ENCODE measurements at regions not wholly inside any gene's neighbourhood (a gene's known extent, or its start where the extent isn't known, plus 50 kb on each side); places are given as distances from the start of the nearest gene placed in this dataset.

DNA sequence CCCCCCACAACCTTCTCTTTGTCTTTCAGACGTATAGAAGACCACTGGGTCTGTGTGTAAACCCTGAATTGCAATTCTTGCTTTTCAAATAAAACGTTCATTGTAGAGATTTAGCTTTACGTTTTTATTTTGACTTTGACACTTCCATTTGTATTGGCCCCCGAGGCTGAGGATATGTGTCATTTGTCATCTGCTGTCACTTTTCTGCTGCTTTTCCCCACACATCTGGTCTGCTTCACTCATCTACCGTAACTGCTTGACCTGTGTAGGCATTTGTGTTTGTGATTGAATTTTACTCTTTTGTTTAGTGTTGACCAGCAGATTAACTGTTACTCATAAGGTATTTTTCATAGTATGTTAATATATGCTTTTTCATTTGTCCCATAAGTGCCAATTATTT, 157.2 kb upstream of the SYT10 start:
- WGBS (ENCODE audit: low lambda C conversion rate): 14% methylated on average over 5 of the region's 5 CpGs
- POLR2A ChIA-PET: no interaction called here
- no peak overlapping the region for H3K9ac ChIP-seq
- TF ChIP-seq EP300 (IDR thresholded peaks at IDR 0.05; ENCODE audit: borderline replicate concordance in 1 of 2, low read depth in 1 of 2, low read length in 1 of 2): no peak
- no peak for TF ChIP-seq FOXJ3 (CRISPR knock-in tag; IDR thresholded peaks at IDR 0.05)
- TF ChIP-seq RFX5 (IDR thresholded peaks at IDR 0.05; ENCODE audit: low read length): no peak
- no peak for TF ChIP-seq RAD21 (IDR thresholded peaks at IDR 0.05; ENCODE audit: low read length)
- TF ChIP-seq, protein P1, sequence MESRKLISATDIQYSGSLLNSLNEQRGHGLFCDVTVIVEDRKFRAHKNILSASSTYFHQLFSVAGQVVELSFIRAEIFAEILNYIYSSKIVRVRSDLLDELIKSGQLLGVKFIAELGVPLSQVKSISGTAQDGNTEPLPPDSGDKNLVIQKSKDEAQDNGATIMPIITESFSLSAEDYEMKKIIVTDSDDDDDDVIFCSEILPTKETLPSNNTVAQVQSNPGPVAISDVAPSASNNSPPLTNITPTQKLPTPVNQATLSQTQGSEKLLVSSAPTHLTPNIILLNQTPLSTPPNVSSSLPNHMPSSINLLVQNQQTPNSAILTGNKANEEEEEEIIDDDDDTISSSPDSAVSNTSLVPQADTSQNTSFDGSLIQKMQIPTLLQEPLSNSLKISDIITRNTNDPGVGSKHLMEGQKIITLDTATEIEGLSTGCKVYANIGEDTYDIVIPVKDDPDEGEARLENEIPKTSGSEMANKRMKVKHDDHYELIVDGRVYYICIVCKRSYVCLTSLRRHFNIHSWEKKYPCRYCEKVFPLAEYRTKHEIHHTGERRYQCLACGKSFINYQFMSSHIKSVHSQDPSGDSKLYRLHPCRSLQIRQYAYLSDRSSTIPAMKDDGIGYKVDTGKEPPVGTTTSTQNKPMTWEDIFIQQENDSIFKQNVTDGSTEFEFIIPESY (IDR thresholded peaks at IDR 0.05; ENCODE audit: borderline replicate concordance, low read depth): no peak
- H3K27me3 ChIP-seq (ENCODE audit: insufficient read depth): no peaks in the 10 kb centered on the region
- CTCF ChIA-PET: no interaction called here
- 0 out of 2 replicates have a peak overlapping the region, but pooled peaks have one; percentile 6 for H3K4me2 ChIP-seq
- H3K27ac ChIP-seq (ENCODE audit: low read depth in 2 of 2, low read length in 1 of 2): no peak overlapping the region
- H3K4me1 ChIP-seq (ENCODE audit: control insufficient read depth in 1 of 2, insufficient read depth in 2 of 2, low read depth in 1 of 2, low read length in 1 of 2): no peaks in the 10 kb centered on the region
- H3K36me3 ChIP-seq (replicated peaks in 1 of 2; ENCODE audit: control insufficient read depth in 1 of 2, insufficient read depth in 2 of 2, low read length in 1 of 2): no peaks in the 10 kb centered on the region
- no peaks in the 10 kb centered on the region for H3K79me2 ChIP-seq (ENCODE audit: insufficient read depth)
- H3K9me2 ChIP-seq: no peaks in the 10 kb centered on the region
- H2AFZ ChIP-seq (ENCODE audit: low read depth): no peak overlapping the region
- no peaks in the 10 kb centered on the region for H3K9me3 ChIP-seq
- no peaks in the 10 kb centered on the region for H3F3A ChIP-seq (replicated peaks; ENCODE audit: insufficient read depth)
- DNase-seq: no peak
- no peak overlapping the region for H3K4me3 ChIP-seq (ENCODE audit: low read depth in 2 of 2, low read length in 1 of 2)
- H4K20me1 ChIP-seq (ENCODE audit: insufficient read depth): no peaks in the 10 kb centered on the region

DNA sequence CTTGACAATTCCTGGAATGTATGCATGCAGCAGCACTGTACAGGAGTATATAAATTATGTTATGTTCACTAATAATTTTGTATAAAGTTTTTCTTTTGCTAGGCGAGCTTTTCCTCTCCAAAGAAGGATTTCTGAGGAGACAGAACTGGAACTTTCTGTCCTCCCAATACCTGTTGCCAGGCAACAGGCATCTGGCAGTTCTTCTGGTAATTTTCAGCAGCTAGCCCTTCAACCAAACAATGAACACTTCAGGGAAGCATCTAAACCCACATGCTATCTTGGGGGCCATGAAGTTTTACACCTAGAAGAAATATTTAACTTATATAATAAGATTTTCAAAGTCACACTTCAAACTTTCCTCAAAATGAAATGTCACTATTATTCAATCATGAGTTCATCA, 162.9 kb upstream of the SYT10 start:
- Histone ChIP-seq H3K4me1 (ENCODE audit: control insufficient read depth in 1 of 2, insufficient read depth in 2 of 2, low read depth in 1 of 2, low read length in 1 of 2) (no peaks in the 10 kb centered on the region), H3F3A (replicated peaks; ENCODE audit: insufficient read depth) (no peaks in the 10 kb centered on the region), H3K9me2 (no peaks in the 10 kb centered on the region), H3K4me3 (ENCODE audit: low read depth in 2 of 2, low read length in 1 of 2) (no peak overlapping the region), H3K27ac (ENCODE audit: low read depth in 2 of 2, low read length in 1 of 2) (no peak overlapping the region), H3K9me3 (no peaks in the 10 kb centered on the region), H3K79me2 (ENCODE audit: insufficient read depth) (no peaks in the 10 kb centered on the region), H2AFZ (ENCODE audit: low read depth) (no peak overlapping the region), H3K9ac (no peak overlapping the region), H3K27me3 (ENCODE audit: insufficient read depth) (no peaks in the 10 kb centered on the region), H4K20me1 (ENCODE audit: insufficient read depth) (no peaks in the 10 kb centered on the region), H3K4me2 (no peak overlapping the region), H3K36me3 (replicated peaks in 1 of 2; ENCODE audit: control insufficient read depth in 1 of 2, insufficient read depth in 2 of 2, low read length in 1 of 2) (no peaks in the 10 kb centered on the region)
- CTCF ChIA-PET: no interaction called here
- no peak for DNase-seq
- POLR2A ChIA-PET: no interaction called here
- TF ChIP-seq GATA2 (CRISPR knock-in tag; IDR thresholded peaks at IDR 0.05) (no peak), RXRA (IDR thresholded peaks at IDR 0.05; ENCODE audit: borderline replicate concordance, low read depth) (no peak), RFX5 (IDR thresholded peaks at IDR 0.05; ENCODE audit: low read length) (no peak), NRF1 (IDR thresholded peaks at IDR 0.05; ENCODE audit: low read depth, low read length) (no peak), SMC3 (IDR thresholded peaks at IDR 0.05; ENCODE audit: low read depth, low read length) (no peak), TEAD4 (IDR thresholded peaks at IDR 0.05; ENCODE audit: borderline replicate concordance, insufficient read depth) (no peak), TAF1 (IDR thresholded peaks at IDR 0.05; ENCODE audit: borderline replicate concordance, low read depth, low read length) (no peak), NFIC (IDR thresholded peaks at IDR 0.05; ENCODE audit: borderline replicate concordance) (no peak), ELF1 (IDR thresholded peaks at IDR 0.05) (no peak), JUND (IDR thresholded peaks at IDR 0.05) (no peak)
- TF ChIP-seq, protein P2, sequence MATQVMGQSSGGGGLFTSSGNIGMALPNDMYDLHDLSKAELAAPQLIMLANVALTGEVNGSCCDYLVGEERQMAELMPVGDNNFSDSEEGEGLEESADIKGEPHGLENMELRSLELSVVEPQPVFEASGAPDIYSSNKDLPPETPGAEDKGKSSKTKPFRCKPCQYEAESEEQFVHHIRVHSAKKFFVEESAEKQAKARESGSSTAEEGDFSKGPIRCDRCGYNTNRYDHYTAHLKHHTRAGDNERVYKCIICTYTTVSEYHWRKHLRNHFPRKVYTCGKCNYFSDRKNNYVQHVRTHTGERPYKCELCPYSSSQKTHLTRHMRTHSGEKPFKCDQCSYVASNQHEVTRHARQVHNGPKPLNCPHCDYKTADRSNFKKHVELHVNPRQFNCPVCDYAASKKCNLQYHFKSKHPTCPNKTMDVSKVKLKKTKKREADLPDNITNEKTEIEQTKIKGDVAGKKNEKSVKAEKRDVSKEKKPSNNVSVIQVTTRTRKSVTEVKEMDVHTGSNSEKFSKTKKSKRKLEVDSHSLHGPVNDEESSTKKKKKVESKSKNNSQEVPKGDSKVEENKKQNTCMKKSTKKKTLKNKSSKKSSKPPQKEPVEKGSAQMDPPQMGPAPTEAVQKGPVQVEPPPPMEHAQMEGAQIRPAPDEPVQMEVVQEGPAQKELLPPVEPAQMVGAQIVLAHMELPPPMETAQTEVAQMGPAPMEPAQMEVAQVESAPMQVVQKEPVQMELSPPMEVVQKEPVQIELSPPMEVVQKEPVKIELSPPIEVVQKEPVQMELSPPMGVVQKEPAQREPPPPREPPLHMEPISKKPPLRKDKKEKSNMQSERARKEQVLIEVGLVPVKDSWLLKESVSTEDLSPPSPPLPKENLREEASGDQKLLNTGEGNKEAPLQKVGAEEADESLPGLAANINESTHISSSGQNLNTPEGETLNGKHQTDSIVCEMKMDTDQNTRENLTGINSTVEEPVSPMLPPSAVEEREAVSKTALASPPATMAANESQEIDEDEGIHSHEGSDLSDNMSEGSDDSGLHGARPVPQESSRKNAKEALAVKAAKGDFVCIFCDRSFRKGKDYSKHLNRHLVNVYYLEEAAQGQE (IDR thresholded peaks at IDR 0.05; ENCODE audit: low read depth, low read length): no peak
- TF ChIP-seq, protein P3, sequence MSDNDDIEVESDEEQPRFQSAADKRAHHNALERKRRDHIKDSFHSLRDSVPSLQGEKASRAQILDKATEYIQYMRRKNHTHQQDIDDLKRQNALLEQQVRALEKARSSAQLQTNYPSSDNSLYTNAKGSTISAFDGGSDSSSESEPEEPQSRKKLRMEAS (IDR thresholded peaks at IDR 0.05; ENCODE audit: low read depth): no peak
- WGBS (ENCODE audit: low lambda C conversion rate): 0% methylated on average over 1 of the region's 1 CpG
